ENCODE measurements at regions not wholly inside any gene's neighbourhood (a gene's known extent, or its start where the extent isn't known, plus 50 kb on each side); places are given as distances from the start of the nearest gene placed in this dataset.

GRCh38 chr5:152332716-152333460 lies 72.2 kb downstream of the NMUR2 start:
- no peak for TF ChIP-seq PKNOX1 (IDR thresholded peaks at IDR 0.05)
- TF ChIP-seq ZNF384 (IDR thresholded peaks at IDR 0.05): no peak
- TF ChIP-seq ARNT (IDR thresholded peaks at IDR 0.05): no peak
- TF ChIP-seq ELF4 (IDR thresholded peaks at IDR 0.05): no peak
- no peak for TF ChIP-seq SUZ12 (IDR thresholded peaks at IDR 0.05)
- TF ChIP-seq SP1 (IDR thresholded peaks at IDR 0.05): no peak
- TF ChIP-seq BHLHE40 (IDR thresholded peaks at IDR 0.05; ENCODE audit: borderline replicate concordance): no peak
- TF ChIP-seq CTBP1 (IDR thresholded peaks at IDR 0.05; ENCODE audit: borderline replicate concordance): no peak
- TF ChIP-seq NFRKB (IDR thresholded peaks at IDR 0.05): no peak
- TF ChIP-seq FOXA1 (IDR thresholded peaks at IDR 0.05): no peak
- no peak for TF ChIP-seq TARDBP (IDR thresholded peaks at IDR 0.05)
